Stimulated activated memory B cell treated with anti-CD40 and anti-IgM and Interleukin-4, amounts not matched to agents 10 μg/mL and 1 μg/mL and 100 μg/mL, for 72 hours (primary cell): ENCODE measurements at regions not wholly inside any gene's neighbourhood (a gene's known extent, or its start where the extent isn't known, plus 50 kb on each side); places are given as distances from the start of the nearest gene placed in this dataset.

Source experiments
- ATAC-seq: fragments of 150-1000 bp; cut with Tn5 transposase; 2 replicates; pipeline ENCODE4 v1.10.0; 2021
- H3K27ac Mint-ChIP-seq: one replicate; pipeline ENCODE4 v1.8.0; 2022; ENCODE audit warnings: mild to moderate bottlenecking, mixed read lengths
- H3K27me3 Mint-ChIP-seq: one replicate; pipeline ENCODE4 v1.8.0; 2022; ENCODE audit warnings: mixed read lengths
- H3K36me3 Mint-ChIP-seq: one replicate; pipeline ENCODE4 v1.8.0; 2022; ENCODE audit warnings: mixed read lengths
- H3K4me1 Mint-ChIP-seq: one replicate; pipeline ENCODE4 v1.8.0; 2022; ENCODE audit warnings: mixed read lengths
- H3K4me3 Mint-ChIP-seq: one replicate; pipeline ENCODE4 v1.8.0; 2022; ENCODE audit warnings: mild to moderate bottlenecking, moderate library complexity, mixed read lengths
- H3K9me3 Mint-ChIP-seq: one replicate; pipeline ENCODE4 v1.8.0; 2022; ENCODE audit warnings: mixed read lengths

GRCh38 chr18:76231402-76231801, 263.6 kb downstream of the ZNF516 start:
- H3K36me3 Mint-ChIP-seq, result no peaks in the 10 kb centered on the region
- H3K4me3 Mint-ChIP-seq, result no peak overlapping the region
- ATAC-seq, result no peak
- H3K27me3 Mint-ChIP-seq, result no peaks in the 10 kb centered on the region
- no peak overlapping the region for H3K27ac Mint-ChIP-seq
- no peaks in the 10 kb centered on the region for H3K9me3 Mint-ChIP-seq
- H3K4me1 Mint-ChIP-seq, result no peaks in the 10 kb centered on the region

DNA sequence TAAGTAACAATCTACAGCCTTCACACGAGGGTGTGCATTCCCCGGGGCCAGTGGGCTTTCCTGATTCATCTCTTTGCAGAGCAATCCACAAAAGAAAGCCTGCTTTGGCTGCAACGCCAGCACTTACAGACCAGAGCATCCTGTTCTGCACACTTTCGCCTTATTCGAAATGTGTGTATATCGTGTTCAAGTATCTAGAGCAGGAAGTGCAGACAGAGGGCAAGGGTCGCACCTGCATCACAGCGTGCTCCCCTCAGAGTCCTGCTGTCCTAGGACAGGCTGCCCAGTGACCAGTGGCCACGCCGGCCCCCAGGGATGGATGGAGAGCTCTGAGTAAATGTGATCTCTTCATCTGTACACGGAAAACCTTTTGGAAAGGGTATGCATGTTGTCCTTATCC, 264.3 kb downstream of the ZNF516 start:
- Mint-ChIP-seq H3K9me3 (no peaks in the 10 kb centered on the region), H3K36me3 (no peaks in the 10 kb centered on the region), H3K4me1 (no peaks in the 10 kb centered on the region), H3K27me3 (no peaks in the 10 kb centered on the region), H3K4me3 (no peak overlapping the region), H3K27ac (no peak overlapping the region)
- no peak for ATAC-seq

DNA sequence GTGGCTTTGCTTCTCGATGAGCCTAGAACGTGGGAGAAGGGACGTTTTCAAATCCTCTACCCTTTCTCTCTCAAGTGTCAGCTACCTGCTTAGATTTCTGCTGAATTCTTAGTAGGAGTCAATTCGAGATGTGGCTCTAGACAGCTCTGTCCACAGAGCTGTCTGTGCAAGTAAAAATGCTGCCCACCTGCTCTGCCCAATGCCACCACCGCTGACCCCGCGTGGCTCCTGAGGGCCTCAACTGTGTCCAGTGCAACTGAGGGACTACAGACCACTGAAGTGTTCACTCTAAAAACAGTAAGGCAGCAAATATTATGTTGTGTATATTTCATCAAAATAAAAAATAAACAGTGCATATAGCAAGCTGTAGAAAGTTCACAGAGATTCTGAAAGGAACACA, 266.3 kb downstream of the ZNF516 start:
- H3K4me1 Mint-ChIP-seq, result no peaks in the 10 kb centered on the region
- H3K9me3 Mint-ChIP-seq, result no peaks in the 10 kb centered on the region
- no peak for ATAC-seq
- H3K27ac Mint-ChIP-seq, result no peak overlapping the region
- H3K27me3 Mint-ChIP-seq, result no peaks in the 10 kb centered on the region
- no peaks in the 10 kb centered on the region for H3K36me3 Mint-ChIP-seq
- H3K4me3 Mint-ChIP-seq, result no peak overlapping the region

DNA sequence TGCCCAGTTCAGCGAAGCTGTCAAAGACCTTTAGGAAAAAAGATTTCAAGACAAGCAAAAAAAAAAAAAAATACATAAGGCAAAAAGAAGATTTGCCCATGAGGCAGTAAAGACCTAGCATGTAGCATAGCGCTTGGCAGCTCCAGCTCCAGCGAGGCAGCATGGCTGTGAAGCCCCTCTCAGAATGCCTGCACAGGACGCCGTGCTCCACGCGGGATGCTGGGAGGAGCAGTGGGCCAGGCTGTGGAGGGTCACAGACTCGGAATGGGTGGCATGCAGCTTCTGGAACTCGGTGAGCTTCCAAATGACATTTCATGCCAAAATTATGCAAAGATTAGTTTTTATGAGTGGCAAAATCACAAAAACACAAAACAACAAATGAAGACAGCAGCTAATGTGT, 267.3 kb downstream of the ZNF516 start:
- Mint-ChIP-seq H3K27ac (no peak overlapping the region), H3K9me3 (no peaks in the 10 kb centered on the region), H3K4me1 (no peaks in the 10 kb centered on the region), H3K27me3 (no peaks in the 10 kb centered on the region), H3K36me3 (no peaks in the 10 kb centered on the region), H3K4me3 (no peak overlapping the region)
- ATAC-seq, result no peak

GRCh38 chr18:76223403-76223802, 271.6 kb downstream of the ZNF516 start:
- Mint-ChIP-seq H3K36me3 (no peaks in the 10 kb centered on the region), H3K4me3 (no peak overlapping the region), H3K27ac (no peak overlapping the region), H3K4me1 (no peaks in the 10 kb centered on the region), H3K9me3 (no peaks in the 10 kb centered on the region), H3K27me3 (no peaks in the 10 kb centered on the region)
- no peak for ATAC-seq

- H3K36me3 Mint-ChIP-seq, result no peaks in the 10 kb centered on the region
- H3K27me3 Mint-ChIP-seq, result no peaks in the 10 kb centered on the region
- H3K4me1 Mint-ChIP-seq, result no peaks in the 10 kb centered on the region
- no peaks in the 10 kb centered on the region for H3K9me3 Mint-ChIP-seq
- no peak overlapping the region for H3K4me3 Mint-ChIP-seq
- no peak overlapping the region for H3K27ac Mint-ChIP-seq
- no peak for ATAC-seq
These were observed 276.0 kb downstream of the ZNF516 start for GRCh38 chr18:76219023-76219422.

DNA sequence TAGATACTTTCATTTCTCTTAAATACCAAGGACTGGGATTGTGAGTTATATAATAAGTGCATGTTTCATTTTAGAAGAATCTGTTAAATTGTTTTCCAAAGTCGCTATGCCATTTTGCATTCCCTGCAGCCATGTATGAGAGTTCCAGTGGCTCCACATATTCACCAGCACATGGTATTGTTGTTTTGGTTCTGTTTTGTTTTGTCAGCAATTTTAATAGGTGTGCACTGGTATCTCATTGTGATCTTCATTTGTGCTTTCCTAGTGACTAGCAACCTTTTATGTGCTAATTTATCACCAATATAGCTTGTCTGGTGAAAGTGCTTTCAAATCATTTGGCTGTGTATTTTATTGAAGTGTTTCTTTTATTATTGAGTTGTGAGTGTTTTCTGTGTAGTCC, 278.9 kb downstream of the ZNF516 start:
- no peaks in the 10 kb centered on the region for H3K4me1 Mint-ChIP-seq
- ATAC-seq, result no peak
- no peaks in the 10 kb centered on the region for H3K36me3 Mint-ChIP-seq
- no peaks in the 10 kb centered on the region for H3K9me3 Mint-ChIP-seq
- no peak overlapping the region for H3K4me3 Mint-ChIP-seq
- H3K27me3 Mint-ChIP-seq, result no peaks in the 10 kb centered on the region
- H3K27ac Mint-ChIP-seq, result no peak overlapping the region

DNA sequence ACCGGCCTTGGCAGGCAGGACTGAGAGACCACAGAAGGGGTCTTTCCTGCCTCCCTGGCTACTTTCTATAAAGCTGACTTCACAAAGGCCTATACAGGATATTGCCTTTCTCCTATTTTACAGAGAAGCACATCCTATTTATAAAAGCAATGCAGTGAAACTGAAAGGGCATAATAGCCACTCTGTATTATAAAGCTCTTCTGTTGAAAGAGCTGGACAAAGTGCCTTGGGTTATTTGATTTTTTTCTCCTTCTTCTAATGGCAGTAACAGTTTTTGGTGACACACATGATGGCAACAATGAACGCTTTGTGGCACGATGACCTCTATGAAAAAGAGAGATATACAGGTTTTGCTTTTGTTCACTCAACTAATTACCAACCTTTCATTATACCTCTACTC, 281.1 kb downstream of the ZNF516 start:
- Mint-ChIP-seq H3K4me1 (no peaks in the 10 kb centered on the region), H3K27ac (no peak overlapping the region), H3K36me3 (no peaks in the 10 kb centered on the region), H3K27me3 (no peaks in the 10 kb centered on the region), H3K4me3 (no peak overlapping the region), H3K9me3 (no peaks in the 10 kb centered on the region)
- ATAC-seq, result no peak

GRCh38 chr18:76212960-76213359, 282.1 kb downstream of the ZNF516 start:
- ATAC-seq, result no peak

DNA sequence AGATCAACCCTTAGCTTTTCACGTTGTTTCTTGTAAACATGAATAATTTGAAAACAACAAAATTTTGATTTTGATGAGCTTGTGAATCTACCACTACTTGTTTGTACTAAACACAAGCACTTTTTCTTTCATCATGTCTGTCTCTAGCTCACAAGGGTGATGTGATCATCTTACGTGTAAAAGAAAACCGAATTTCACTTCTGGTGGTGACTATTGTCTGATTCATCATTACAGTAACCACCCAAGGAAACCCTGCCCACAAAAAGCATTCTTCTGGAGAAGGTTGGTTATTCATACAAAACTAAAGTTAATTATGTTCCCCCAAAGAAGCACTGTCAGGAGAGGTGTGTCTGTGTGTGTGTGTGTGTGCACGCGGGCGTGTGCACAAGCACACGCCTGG, 285.4 kb downstream of the ZNF516 start:
- Mint-ChIP-seq H3K9me3 (peaks cover 2% of the 10 kb centered on the region), H3K27me3 (no peaks in the 10 kb centered on the region), H3K4me3 (no peak overlapping the region), H3K36me3 (no peaks in the 10 kb centered on the region), H3K4me1 (no peaks in the 10 kb centered on the region), H3K27ac (no peak overlapping the region)
- no peak for ATAC-seq

More at GRCh38 chr18:76212960-76213359, 282.1 kb downstream of the ZNF516 start:
- no peaks in the 10 kb centered on the region for H3K36me3 Mint-ChIP-seq
- H3K27ac Mint-ChIP-seq, result no peak overlapping the region
- H3K27me3 Mint-ChIP-seq, result no peaks in the 10 kb centered on the region
- no peaks in the 10 kb centered on the region for H3K9me3 Mint-ChIP-seq
- H3K4me3 Mint-ChIP-seq, result no peak overlapping the region
- no peaks in the 10 kb centered on the region for H3K4me1 Mint-ChIP-seq

GRCh38 chr18:76208678-76209306, 286.2 kb downstream of the ZNF516 start:
- ATAC-seq, result no peak
- Mint-ChIP-seq H3K9me3 (peaks cover 2% of the 10 kb centered on the region), H3K36me3 (no peaks in the 10 kb centered on the region)

DNA sequence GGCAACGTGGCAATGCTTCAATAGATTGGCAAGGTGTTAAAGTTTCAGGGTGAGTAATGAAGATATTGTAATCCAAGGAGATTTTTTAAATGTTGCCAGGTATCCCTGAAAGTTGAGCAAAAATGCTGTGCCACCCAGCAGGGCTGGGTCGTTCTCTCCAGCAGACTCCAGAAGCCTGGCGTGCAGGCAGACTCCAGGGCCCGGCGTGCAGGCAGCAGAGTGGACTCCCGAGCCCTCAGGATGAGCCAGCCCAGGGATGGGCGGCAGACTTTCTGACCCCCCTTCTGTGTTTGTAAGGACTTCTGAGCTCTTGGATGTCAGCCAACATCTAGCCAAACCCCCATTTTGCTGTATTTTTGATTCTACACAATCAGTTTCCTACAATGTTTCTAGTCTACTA, 289.1 kb downstream of the ZNF516 start:
- H3K4me1 Mint-ChIP-seq, result no peaks in the 10 kb centered on the region
- no peak overlapping the region for H3K27ac Mint-ChIP-seq
- ATAC-seq, result no peak
- no peak overlapping the region for H3K4me3 Mint-ChIP-seq
- no peaks in the 10 kb centered on the region for H3K36me3 Mint-ChIP-seq
- H3K27me3 Mint-ChIP-seq, result no peaks in the 10 kb centered on the region
- peaks cover 5% of the 10 kb centered on the region for H3K9me3 Mint-ChIP-seq

More at GRCh38 chr18:76208678-76209306, 286.2 kb downstream of the ZNF516 start:
- H3K27me3 Mint-ChIP-seq, result no peaks in the 10 kb centered on the region
- H3K4me1 Mint-ChIP-seq, result no peaks in the 10 kb centered on the region
- no peak overlapping the region for H3K4me3 Mint-ChIP-seq
- no peak overlapping the region for H3K27ac Mint-ChIP-seq

GRCh38 chr18:76203552-76203951, 291.5 kb downstream of the ZNF516 start:
- H3K27ac Mint-ChIP-seq, result no peak overlapping the region
- no peaks in the 10 kb centered on the region for H3K27me3 Mint-ChIP-seq
- no peaks in the 10 kb centered on the region for H3K36me3 Mint-ChIP-seq
- no peaks in the 10 kb centered on the region for H3K4me1 Mint-ChIP-seq
- H3K9me3 Mint-ChIP-seq, result peaks cover 5% of the 10 kb centered on the region
- no peak for ATAC-seq
- H3K4me3 Mint-ChIP-seq, result no peak overlapping the region

DNA sequence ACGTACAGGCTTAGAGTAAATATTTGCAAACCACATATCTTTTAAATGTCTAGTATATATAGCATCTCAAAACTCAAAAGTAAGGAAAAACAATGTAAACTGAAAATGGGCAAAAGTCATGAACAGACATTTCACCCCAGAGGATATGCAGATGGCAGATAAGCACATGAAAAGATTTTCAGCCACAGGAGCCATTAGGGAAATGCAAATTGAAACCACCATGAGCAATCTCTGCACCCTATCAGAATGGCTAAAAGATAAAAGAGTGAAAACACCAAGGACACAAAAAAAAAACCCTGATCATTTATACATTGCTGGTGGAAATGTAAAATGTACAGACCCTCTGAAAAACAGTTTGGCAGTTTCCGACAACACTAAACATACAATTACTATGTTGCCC, 292.7 kb downstream of the ZNF516 start:
- Mint-ChIP-seq H3K36me3 (no peaks in the 10 kb centered on the region), H3K4me1 (no peaks in the 10 kb centered on the region), H3K9me3 (peaks cover 7% of the 10 kb centered on the region), H3K4me3 (no peak overlapping the region), H3K27me3 (no peaks in the 10 kb centered on the region), H3K27ac (no peak overlapping the region)
- no peak for ATAC-seq

GRCh38 chr18:76195601-76196000, 299.4 kb downstream of the ZNF516 start:
- Mint-ChIP-seq H3K4me1 (no peaks in the 10 kb centered on the region), H3K27me3 (peaks cover 8% of the 10 kb centered on the region), H3K36me3 (no peaks in the 10 kb centered on the region), H3K27ac (no peak overlapping the region), H3K9me3 (peaks cover 9% of the 10 kb centered on the region), H3K4me3 (no peak overlapping the region)
- ATAC-seq, result no peak

DNA sequence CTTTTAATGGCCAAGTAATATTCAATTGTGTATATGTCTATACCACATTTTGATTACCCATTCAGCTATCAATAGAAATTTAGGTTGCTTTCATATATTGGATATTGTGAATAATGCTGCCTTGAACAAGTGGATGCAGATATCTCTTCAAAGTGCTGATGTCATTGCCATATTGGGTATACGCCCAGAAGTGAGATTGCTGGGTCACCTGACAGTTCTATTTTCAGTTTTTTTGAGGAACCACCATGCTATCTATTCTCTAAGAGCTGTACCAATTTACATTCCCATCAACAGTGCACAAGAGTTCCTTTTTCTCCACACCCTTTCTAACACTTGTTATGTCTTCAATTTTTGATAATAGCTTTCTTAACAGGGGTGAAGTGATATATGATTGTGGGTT, 306.9 kb downstream of the ZNF516 start:
- Mint-ChIP-seq H3K36me3 (no peaks in the 10 kb centered on the region), H3K9me3 (peaks cover 15% of the 10 kb centered on the region), H3K4me1 (no peaks in the 10 kb centered on the region), H3K27me3 (no peaks in the 10 kb centered on the region), H3K27ac (no peak overlapping the region), H3K4me3 (no peak overlapping the region)
- ATAC-seq, result no peak

DNA sequence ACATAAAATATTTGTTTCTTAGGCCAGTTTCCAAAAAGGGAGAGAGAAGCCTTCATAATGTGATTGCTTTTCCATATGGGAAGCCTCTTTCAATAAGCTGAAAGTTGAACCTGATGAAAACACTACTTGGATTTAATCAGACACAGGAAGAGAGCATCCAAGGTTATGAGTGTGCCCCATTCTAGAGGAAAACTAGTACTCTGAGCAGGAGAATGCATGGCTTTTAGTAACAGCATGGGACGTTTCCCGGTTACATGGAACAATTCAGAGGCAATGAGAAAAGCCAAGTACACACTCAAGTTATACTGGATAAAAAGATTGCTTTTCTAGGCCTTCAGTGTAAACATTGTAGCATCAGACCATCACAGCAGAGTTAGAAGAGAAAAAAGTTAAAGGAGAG, 315.8 kb downstream of the ZNF516 start:
- ATAC-seq, result no peak
- Mint-ChIP-seq H3K27me3 (no peaks in the 10 kb centered on the region), H3K4me1 (no peaks in the 10 kb centered on the region), H3K4me3 (no peak overlapping the region), H3K27ac (no peak overlapping the region), H3K9me3 (peaks cover 3% of the 10 kb centered on the region), H3K36me3 (no peaks in the 10 kb centered on the region)
